GM12875 (cell line): ENCODE measurements at regions not wholly inside any gene's neighbourhood (a gene's known extent, or its start where the extent isn't known, plus 50 kb on each side); places are given as distances from the start of the nearest gene placed in this dataset.

Source experiments
- H3K4me3 ChIP-seq: one replicate; pipeline ENCODE4 v1.5.1; 2011; ENCODE audit warnings: low read depth, low read length, control low read depth
- CTCF ChIP-seq: IDR thresholded peaks from 2 replicates; pipeline ENCODE4 v1.5.1; 2011; ENCODE audit warnings: low read depth, mild to moderate bottlenecking, control low read depth, inconsistent platforms, low read length, moderate library complexity, borderline replicate concordance; ENCODE audit not compliant: insufficient read depth

GRCh38 chr5:96065685-96066385 lies 104.2 kb upstream of the ELL2 start:
- H3K4me3 ChIP-seq = no peak overlapping the region
- TF ChIP-seq CTCF = no peak

GRCh38 chr5:96064877-96065276 lies 103.2 kb upstream of the ELL2 start:
- no peak overlapping the region for H3K4me3 ChIP-seq
- no peak for TF ChIP-seq CTCF

GRCh38 chr5:96062836-96063235 lies 101.2 kb upstream of the ELL2 start:
- no peak for TF ChIP-seq CTCF
- no peak overlapping the region for H3K4me3 ChIP-seq

- no peak for TF ChIP-seq CTCF
- no peak overlapping the region for H3K4me3 ChIP-seq
These were observed 96.4 kb upstream of the ELL2 start for GRCh38 chr5:96058084-96058483.

GRCh38 chr5:96054311-96055030 lies 92.8 kb upstream of the ELL2 start:
- no peak for TF ChIP-seq CTCF
- no peak overlapping the region for H3K4me3 ChIP-seq

GRCh38 chr5:96053063-96053735 lies 91.5 kb upstream of the ELL2 start:
- H3K4me3 ChIP-seq = no peak overlapping the region
- TF ChIP-seq CTCF = no peak
